BE2C (cell line): ENCODE measurements at regions not wholly inside any gene's neighbourhood (a gene's known extent, or its start where the extent isn't known, plus 50 kb on each side); places are given as distances from the start of the nearest gene placed in this dataset.
"Not testable (repeated sequence)": the region's sequence is repeated elsewhere in the genome, so short reads cannot be mapped to it uniquely, and the experiment has no call there.

Experiments
- DNase-seq: peaks from one replicate; pipeline ENCODE4 v3.0.0-alpha.2; 2020
- H3K27me3 ChIP-seq: fragments of 250-450 bp; sonication (Bioruptor Pico); 2 replicates; pipeline ENCODE4 v1.5.1; 2020; ENCODE audit warnings: mild to moderate bottlenecking
- H3K36me3 ChIP-seq: fragments of 250-450 bp; sonication (Bioruptor Pico); 2 replicates; pipeline ENCODE4 v1.5.1; 2020; ENCODE audit warnings: mild to moderate bottlenecking
- H3K4me1 ChIP-seq: fragments of 250-450 bp; sonication (Bioruptor Pico); 2 replicates; pipeline ENCODE4 v1.5.1; 2020
- H3K4me3 ChIP-seq: 2 replicates; pipeline ENCODE4 v1.5.1; 2011; ENCODE audit warnings: low read depth, low read length
- H3K9me3 ChIP-seq: fragments of 250-450 bp; sonication (Bioruptor Pico); 2 replicates; pipeline ENCODE4 v1.5.1; 2020
- TF ChIP-seq, protein P1 (sequence below): IDR thresholded peaks from 2 replicates; pipeline ENCODE4 v1.5.1; 2012; ENCODE audit warnings: mild to moderate bottlenecking, low read depth, low read length

DNA sequence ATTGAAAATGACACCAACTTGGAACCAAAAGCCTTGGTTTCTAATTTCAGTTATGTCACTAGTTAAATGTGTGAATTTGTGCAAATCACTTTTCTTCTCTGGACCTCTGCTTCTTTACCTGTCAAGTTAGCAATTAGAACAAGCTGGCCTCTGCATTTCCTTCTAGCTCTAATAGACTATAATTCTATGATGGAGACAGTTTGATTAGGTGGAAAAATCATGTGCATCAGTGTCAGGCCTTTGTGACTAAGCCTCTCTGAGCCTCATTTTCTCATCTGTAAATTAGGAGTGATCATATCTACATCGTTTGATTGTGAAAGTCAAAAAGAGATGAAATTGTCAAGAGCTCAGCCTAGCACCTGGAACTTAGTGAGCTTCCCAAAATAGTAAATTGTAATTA, 712.9 kb downstream of the MECOM start:
- H3K27me3 ChIP-seq: no peaks in the 10 kb centered on the region; the same call in 1 of the 2 replicates
- TF ChIP-seq, protein P1, sequence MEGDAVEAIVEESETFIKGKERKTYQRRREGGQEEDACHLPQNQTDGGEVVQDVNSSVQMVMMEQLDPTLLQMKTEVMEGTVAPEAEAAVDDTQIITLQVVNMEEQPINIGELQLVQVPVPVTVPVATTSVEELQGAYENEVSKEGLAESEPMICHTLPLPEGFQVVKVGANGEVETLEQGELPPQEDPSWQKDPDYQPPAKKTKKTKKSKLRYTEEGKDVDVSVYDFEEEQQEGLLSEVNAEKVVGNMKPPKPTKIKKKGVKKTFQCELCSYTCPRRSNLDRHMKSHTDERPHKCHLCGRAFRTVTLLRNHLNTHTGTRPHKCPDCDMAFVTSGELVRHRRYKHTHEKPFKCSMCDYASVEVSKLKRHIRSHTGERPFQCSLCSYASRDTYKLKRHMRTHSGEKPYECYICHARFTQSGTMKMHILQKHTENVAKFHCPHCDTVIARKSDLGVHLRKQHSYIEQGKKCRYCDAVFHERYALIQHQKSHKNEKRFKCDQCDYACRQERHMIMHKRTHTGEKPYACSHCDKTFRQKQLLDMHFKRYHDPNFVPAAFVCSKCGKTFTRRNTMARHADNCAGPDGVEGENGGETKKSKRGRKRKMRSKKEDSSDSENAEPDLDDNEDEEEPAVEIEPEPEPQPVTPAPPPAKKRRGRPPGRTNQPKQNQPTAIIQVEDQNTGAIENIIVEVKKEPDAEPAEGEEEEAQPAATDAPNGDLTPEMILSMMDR: no peak
- no peaks in the 10 kb centered on the region for H3K9me3 ChIP-seq

DNA sequence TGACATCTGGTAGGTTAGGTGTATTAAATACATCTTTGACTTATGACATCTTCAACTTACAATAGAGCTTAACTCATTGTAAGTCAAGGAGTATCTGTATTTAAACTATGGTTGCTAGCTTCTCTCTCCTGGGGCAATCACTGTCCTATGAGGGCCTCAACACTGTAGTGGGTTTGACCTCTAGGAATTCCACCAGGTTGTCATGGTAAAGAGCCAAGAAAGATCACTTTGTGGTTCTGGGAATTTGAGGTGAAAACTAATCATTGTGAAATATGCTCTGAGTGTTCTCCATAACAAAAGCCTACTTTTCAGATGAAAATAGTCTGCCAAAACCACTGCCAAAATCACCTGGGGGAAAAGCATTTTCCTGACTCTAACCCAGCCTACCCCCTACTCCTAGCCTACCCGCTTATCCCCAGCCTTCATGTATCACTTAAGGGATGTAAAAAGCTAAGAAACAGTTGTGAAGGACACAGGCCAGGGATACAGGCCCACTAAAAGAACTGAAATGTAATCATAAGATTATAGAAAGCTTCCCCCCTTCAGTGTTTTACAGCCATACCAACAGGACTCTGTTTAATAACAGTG, 723.8 kb downstream of the MECOM start:
- no peaks in the 10 kb centered on the region for H3K4me1 ChIP-seq

More for the DNA sequence above, 712.9 kb downstream of the MECOM start:
- Histone ChIP-seq H3K4me3 (no peak overlapping the region), H3K36me3 (no peaks in the 10 kb centered on the region), H3K4me1 (no peaks in the 10 kb centered on the region)
- no peak for DNase-seq

DNA sequence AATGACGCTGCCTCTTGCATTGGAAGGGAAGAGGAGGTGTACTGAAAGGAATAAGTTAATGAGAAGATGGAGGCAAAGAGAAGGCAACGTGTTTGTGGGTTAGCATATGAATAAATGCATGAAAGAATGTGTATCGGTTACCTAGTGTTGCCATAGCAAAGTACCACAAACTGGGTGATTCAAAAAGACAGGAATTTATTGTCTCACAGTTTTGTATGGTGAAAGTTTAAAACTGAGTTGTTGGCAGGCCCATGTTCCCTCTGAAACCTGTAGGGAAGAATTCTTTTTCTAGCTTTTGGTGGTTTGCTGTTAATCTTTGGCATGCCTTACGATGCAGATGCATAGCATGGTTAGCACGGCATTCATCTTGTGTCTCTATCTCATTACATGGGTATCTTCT, 729.9 kb downstream of the MECOM start:
- DNase-seq: no peak
- TF ChIP-seq, protein P1: no peak
- no peaks in the 10 kb centered on the region for H3K27me3 ChIP-seq
- no peaks in the 10 kb centered on the region for H3K4me1 ChIP-seq
- no peaks in the 10 kb centered on the region for H3K36me3 ChIP-seq
- H3K9me3 ChIP-seq: no peaks in the 10 kb centered on the region
- no peak overlapping the region for H3K4me3 ChIP-seq

More for the DNA sequence above, 723.8 kb downstream of the MECOM start:
- DNase-seq: no peak
- no peaks in the 10 kb centered on the region for H3K36me3 ChIP-seq
- H3K4me3 ChIP-seq: no peak overlapping the region
- H3K9me3 ChIP-seq: no peaks in the 10 kb centered on the region
- TF ChIP-seq, protein P1: no peak
- no peaks in the 10 kb centered on the region for H3K27me3 ChIP-seq

DNA sequence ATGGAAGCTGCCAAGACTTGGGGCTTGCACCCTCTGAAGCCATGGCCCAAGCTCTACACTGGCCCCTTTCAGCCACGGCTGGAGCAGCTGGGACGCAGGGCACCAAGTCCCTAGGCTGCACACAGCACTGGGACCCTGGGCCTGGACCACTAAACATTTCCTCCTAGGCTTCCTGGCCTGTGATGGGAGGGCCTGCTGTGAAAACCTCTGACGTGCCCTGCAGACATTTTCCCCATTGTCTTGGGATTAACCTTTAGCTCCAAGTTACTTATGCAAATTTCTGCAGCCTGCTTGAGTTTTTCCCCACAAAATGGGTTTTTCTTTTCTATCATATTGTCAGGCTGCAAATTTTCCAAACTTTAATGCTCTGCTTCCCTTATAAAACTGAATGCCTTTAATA, 733.5 kb downstream of the MECOM start:
- not testable (repeated sequence) for H3K4me3 ChIP-seq, H3K27me3 ChIP-seq, DNase-seq, H3K9me3 ChIP-seq, H3K36me3 ChIP-seq, H3K4me1 ChIP-seq

DNA sequence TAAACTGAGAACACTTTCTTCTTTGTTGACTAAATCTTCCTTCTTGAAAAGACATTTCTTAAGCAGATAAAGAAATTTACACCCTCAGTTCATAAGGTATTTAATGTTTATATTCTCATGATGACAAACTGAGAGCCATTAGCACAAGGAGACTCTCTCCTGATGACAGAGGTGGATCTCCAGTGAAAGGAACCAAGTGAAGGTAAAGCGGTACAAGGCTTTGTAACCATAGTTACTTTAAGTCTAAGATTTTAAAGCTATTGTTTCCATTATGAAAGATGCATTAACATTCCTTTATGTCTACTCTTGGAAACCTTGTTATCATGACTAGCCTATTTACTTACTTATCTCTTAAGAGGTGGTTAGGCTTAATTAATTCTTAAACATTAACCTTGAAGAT, 737.1 kb downstream of the MECOM start:
- Histone ChIP-seq H3K4me3 (no peak overlapping the region), H3K9me3 (no peaks in the 10 kb centered on the region), H3K4me1 (no peaks in the 10 kb centered on the region), H3K27me3 (no peaks in the 10 kb centered on the region), H3K36me3 (no peaks in the 10 kb centered on the region)
- DNase-seq: no peak
- TF ChIP-seq, protein P1: no peak

DNA sequence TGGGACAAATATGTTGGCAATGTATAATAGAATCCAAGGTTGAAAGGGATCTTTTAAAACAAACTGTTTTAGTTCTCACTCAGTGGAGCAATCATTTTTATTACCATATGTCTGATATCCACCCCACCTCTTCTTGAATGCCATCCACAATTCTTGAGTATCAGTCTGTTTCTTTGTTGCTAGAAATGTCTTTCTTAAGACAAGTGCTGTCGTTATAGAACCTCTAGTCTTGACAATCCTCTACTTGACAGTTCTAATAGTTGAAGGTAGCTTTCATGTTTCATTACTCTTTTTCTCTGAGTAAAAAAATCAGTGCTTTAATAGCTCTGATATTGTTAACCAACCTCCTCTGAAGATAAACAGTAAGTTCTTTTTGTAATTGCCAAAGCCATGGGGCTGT, 737.9 kb downstream of the MECOM start:
- H3K36me3 ChIP-seq: no peaks in the 10 kb centered on the region
- no peaks in the 10 kb centered on the region for H3K9me3 ChIP-seq
- H3K27me3 ChIP-seq: no peaks in the 10 kb centered on the region
- no peaks in the 10 kb centered on the region for H3K4me1 ChIP-seq
- no peak for DNase-seq
- TF ChIP-seq, protein P1: no peak
- H3K4me3 ChIP-seq: no peak overlapping the region
